Nephron (organoid): ENCODE measurements at regions not wholly inside any gene's neighbourhood (a gene's known extent, or its start where the extent isn't known, plus 50 kb on each side); places are given as distances from the start of the nearest gene placed in this dataset.
"Not testable (repeated sequence)": the region's sequence is repeated elsewhere in the genome, so short reads cannot be mapped to it uniquely, and the experiment has no call there.

ENCODE experiments used
- H3K27ac Mint-ChIP-seq, 3 experiments: 2 replicates each; pipeline ENCODE4 v1.8.0; 2020; ENCODE audit warnings: mixed read lengths in 3 of 3, mild to moderate bottlenecking in 2 of 3, moderate library complexity in 1 of 3
- H3K27me3 Mint-ChIP-seq: 2 replicates; pipeline ENCODE4 v1.8.0; 2021; ENCODE audit warnings: low read depth, mild to moderate bottlenecking, moderate library complexity, mixed read lengths
- H3K36me3 Mint-ChIP-seq: 2 replicates; pipeline ENCODE4 v1.8.0; 2020; ENCODE audit warnings: low read depth, mixed read lengths
- H3K4me1 Mint-ChIP-seq: 2 replicates; pipeline ENCODE4 v1.8.0; 2020; ENCODE audit warnings: mixed read lengths
- H3K4me3 Mint-ChIP-seq, 3 experiments: 2 replicates each; pipeline ENCODE4 v1.8.0; 2020; ENCODE audit warnings: mild to moderate bottlenecking in 3 of 3, mixed read lengths in 3 of 3, moderate library complexity in 2 of 3
- H3K9me3 Mint-ChIP-seq: 2 replicates; pipeline ENCODE4 v1.8.0; 2020; ENCODE audit warnings: mixed read lengths
- CTCF ChIP-seq, 3 experiments: fragments of 200-600 bp; sonication (generic); IDR thresholded peaks; one replicate each; pipeline ENCODE4 v1.5.0; 2021; ENCODE audit warnings: antibody characterized with exemption in 3 of 3; ENCODE audit not compliant: unreplicated experiment in 3 of 3

- no peak for TF ChIP-seq CTCF (IDR thresholded peaks at IDR 0.05; ENCODE audit: unreplicated experiment in 3 of 3)
- Mint-ChIP-seq H3K36me3 (no peaks in the 10 kb centered on the region), H3K9me3 (no peaks in the 10 kb centered on the region), H3K27ac (no peak overlapping the region), H3K4me1 (no peaks in the 10 kb centered on the region), H3K27me3 (no peaks in the 10 kb centered on the region), H3K4me3 (no peak overlapping the region)
Observed at GRCh38 chr18:4547126-4547525, 92.0 kb upstream of the DLGAP1 start.

GRCh38 chr18:4544142-4544541, 89.0 kb upstream of the DLGAP1 start:
- Mint-ChIP-seq H3K9me3 (peaks cover under 1% of the 10 kb centered on the region), H3K36me3 (no peaks in the 10 kb centered on the region), H3K4me3 (no peak overlapping the region), H3K27me3 (no peaks in the 10 kb centered on the region), H3K4me1 (no peaks in the 10 kb centered on the region), H3K27ac (no peak overlapping the region)
- TF ChIP-seq CTCF (IDR thresholded peaks at IDR 0.05; ENCODE audit: unreplicated experiment in 3 of 3), result no peak

GRCh38 chr18:4543711-4544110, 88.6 kb upstream of the DLGAP1 start:
- H3K36me3 Mint-ChIP-seq, result no peaks in the 10 kb centered on the region
- H3K4me3 Mint-ChIP-seq, result no peak overlapping the region
- TF ChIP-seq CTCF (IDR thresholded peaks at IDR 0.05; ENCODE audit: unreplicated experiment in 3 of 3), result no peak
- H3K27ac Mint-ChIP-seq, result no peak overlapping the region
- no peaks in the 10 kb centered on the region for H3K27me3 Mint-ChIP-seq
- peaks cover 4% of the 10 kb centered on the region for H3K9me3 Mint-ChIP-seq
- no peaks in the 10 kb centered on the region for H3K4me1 Mint-ChIP-seq

- H3K27ac Mint-ChIP-seq, result no peak overlapping the region
- H3K4me1 Mint-ChIP-seq, result no peaks in the 10 kb centered on the region
- TF ChIP-seq CTCF (IDR thresholded peaks at IDR 0.05; ENCODE audit: unreplicated experiment in 3 of 3), result no peak
- H3K36me3 Mint-ChIP-seq, result no peaks in the 10 kb centered on the region
- H3K4me3 Mint-ChIP-seq, result no peak overlapping the region
- no peaks in the 10 kb centered on the region for H3K27me3 Mint-ChIP-seq
- H3K9me3 Mint-ChIP-seq, result peaks cover 21% of the 10 kb centered on the region
Observed at GRCh38 chr18:4541588-4541987, 86.5 kb upstream of the DLGAP1 start.

- no peaks in the 10 kb centered on the region for H3K4me1 Mint-ChIP-seq
- no peaks in the 10 kb centered on the region for H3K27me3 Mint-ChIP-seq
- H3K36me3 Mint-ChIP-seq, result peaks cover 3% of the 10 kb centered on the region
- no peak overlapping the region for H3K27ac Mint-ChIP-seq
- no peak overlapping the region for H3K4me3 Mint-ChIP-seq
- H3K9me3 Mint-ChIP-seq, result peaks cover 41% of the 10 kb centered on the region
- TF ChIP-seq CTCF (IDR thresholded peaks at IDR 0.05; ENCODE audit: unreplicated experiment in 3 of 3), result no peak
Observed at GRCh38 chr18:4536447-4536846, 81.3 kb upstream of the DLGAP1 start.

GRCh38 chr18:4528405-4528804, 73.3 kb upstream of the DLGAP1 start:
- Mint-ChIP-seq H3K4me3 (no peak overlapping the region), H3K4me1 (no peaks in the 10 kb centered on the region), H3K36me3 (peaks cover 3% of the 10 kb centered on the region), H3K27ac (no peak overlapping the region), H3K9me3 (peaks cover 16% of the 10 kb centered on the region), H3K27me3 (peaks cover 3% of the 10 kb centered on the region)
- no peak for TF ChIP-seq CTCF (IDR thresholded peaks at IDR 0.05; ENCODE audit: unreplicated experiment in 3 of 3)

GRCh38 chr18:4527826-4528225, 72.7 kb upstream of the DLGAP1 start:
- not testable (repeated sequence) for H3K4me1 Mint-ChIP-seq, H3K36me3 Mint-ChIP-seq

More at GRCh38 chr18:4527826-4528225, 72.7 kb upstream of the DLGAP1 start:
- H3K27ac Mint-ChIP-seq, H3K4me3 Mint-ChIP-seq, H3K27me3 Mint-ChIP-seq: not testable (repeated sequence)
- H3K9me3 Mint-ChIP-seq, result peaks cover 13% of the 10 kb centered on the region
